ENCODE measurements at regions not wholly inside any gene's neighbourhood (a gene's known extent, or its start where the extent isn't known, plus 50 kb on each side); places are given as distances from the start of the nearest gene placed in this dataset.

DNA sequence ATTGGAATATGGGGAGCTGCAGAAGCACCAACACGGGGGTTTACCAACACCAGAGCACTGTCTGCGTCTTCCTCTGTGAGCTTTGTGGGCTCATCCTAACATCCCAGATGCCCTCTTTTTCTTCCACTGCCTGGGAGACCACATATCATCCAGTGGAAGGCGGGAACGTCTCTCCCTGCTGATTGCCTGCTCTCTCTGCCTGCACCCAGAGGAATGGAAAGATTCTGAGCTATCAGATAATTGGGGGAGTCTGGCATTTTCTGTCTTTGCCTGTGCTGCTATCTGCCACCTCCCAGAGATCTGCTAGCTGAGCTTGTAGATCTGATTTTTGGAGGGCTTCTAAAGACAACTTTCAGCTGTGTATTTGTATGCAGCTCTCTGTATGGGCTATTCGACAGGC is 166.2 kb upstream of the PLXNA2 start:
- no peak for TF ChIP-seq EP300 (IDR thresholded peaks at IDR 0.05)
- no peak for TF ChIP-seq POLR2A (IDR thresholded peaks at IDR 0.05; ENCODE audit: low read depth)
- no peak for TF ChIP-seq CTCF (IDR thresholded peaks at IDR 0.05)
